Small intestine (tissue), 7 donors: ENCODE measurements at regions not wholly inside any gene's neighbourhood (a gene's known extent, or its start where the extent isn't known, plus 50 kb on each side); places are given as distances from the start of the nearest gene placed in this dataset.

Experiments used
- DNase-seq, 2 donors: peaks; one replicate each; pipeline versions ENCODE4 v3.0.0 to v3.0.0-alpha.2; 2013
- FAIRE-seq: peaks from 2 replicates; lab custom pipeline; 2012; peaks lifted over from hg19 to GRCh38; lab: Jason Lieb, UNC
- H3K27ac ChIP-seq, 3 donors: one replicate each; pipeline ENCODE4 v1.5.1; 2013; ENCODE audit warnings: low read length in 2 of 3, mild to moderate bottlenecking in 2 of 3, control low read depth in 1 of 3, inconsistent platforms in 1 of 3, low read depth in 1 of 3, moderate library complexity in 1 of 3
- H3K27me3 ChIP-seq, 3 donors: one replicate each; pipeline ENCODE4 v1.6.1; 2013; ENCODE audit warnings: low read length in 3 of 3, inconsistent platforms in 1 of 3; ENCODE audit not compliant: control insufficient read depth in 3 of 3, insufficient read depth in 3 of 3
- H3K36me3 ChIP-seq, 3 donors: one replicate each; pipeline ENCODE4 v1.6.1; 2013; ENCODE audit warnings: low read length in 3 of 3, inconsistent platforms in 1 of 3, low read depth in 1 of 3, mild to moderate bottlenecking in 1 of 3, moderate library complexity in 1 of 3; ENCODE audit not compliant: control insufficient read depth in 3 of 3, insufficient read depth in 2 of 3
- H3K4me1 ChIP-seq, 3 donors: one replicate each; pipeline ENCODE4 v1.6.1; 2013; ENCODE audit warnings: low read length in 2 of 3, inconsistent platforms in 1 of 3, low read depth in 1 of 3, mild to moderate bottlenecking in 1 of 3, moderate library complexity in 1 of 3; ENCODE audit not compliant: control insufficient read depth in 3 of 3, insufficient read depth in 2 of 3
- H3K4me3 ChIP-seq, 3 donors: one replicate each; pipeline ENCODE4 v1.5.1; 2013; ENCODE audit warnings: low read length in 3 of 3, control low read depth in 1 of 3, inconsistent platforms in 1 of 3, low read depth in 1 of 3, mild to moderate bottlenecking in 1 of 3, moderate library complexity in 1 of 3
- H3K9me3 ChIP-seq, 2 donors: one replicate each; pipeline ENCODE4 v1.6.1; 2013; ENCODE audit warnings: low read depth in 1 of 2, low read length in 1 of 2; ENCODE audit not compliant: control insufficient read depth in 2 of 2, insufficient read depth in 1 of 2
- WGBS, 3 donors: extraction: QIAGEN DNeasy Blood & Tissue Kit; methylation state at CpG; one replicate each; pipeline ENCODE4 v1.1.7; 2013; 5-methylcytosine and 5-hydroxymethylcytosine counted together
- donor health status: healthy with polysubstance abuse.
- donor health status: control.
- donor health status: control.
- donor health status: Bipolar disorder and iron deficiency.
- donor health status: healthy.

DNA sequence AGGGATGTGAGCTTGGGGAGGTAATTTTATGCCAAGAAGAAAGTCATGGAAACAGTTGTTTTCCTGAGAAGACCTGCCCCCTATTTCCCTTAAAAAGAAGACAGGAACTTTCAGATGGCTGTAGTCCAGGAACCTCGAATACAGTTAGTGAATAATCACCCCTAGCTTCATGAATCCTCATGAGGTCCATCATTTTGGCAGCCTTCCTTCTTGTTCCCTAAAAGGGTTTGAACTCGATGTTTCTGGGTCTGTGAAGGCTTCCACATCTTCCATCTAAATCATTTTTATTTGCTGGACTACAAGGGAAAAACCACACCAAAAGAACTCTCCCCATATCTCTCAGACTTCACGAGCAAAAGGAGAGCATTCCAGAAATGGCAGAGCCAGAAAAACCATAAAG lies 290.8 kb downstream of the SLC4A3 start:
- H3K27ac ChIP-seq = no peak overlapping the region
- H3K9me3 ChIP-seq = no peaks in the 10 kb centered on the region
- H3K36me3 ChIP-seq = no peaks in the 10 kb centered on the region
- no peak for DNase-seq
- no peak overlapping the region for H3K4me3 ChIP-seq
- FAIRE-seq = no peak
- H3K4me1 ChIP-seq = no peaks in the 10 kb centered on the region
- H3K27me3 ChIP-seq = peaks cover 0 to 3% (median 0%) of the 10 kb centered on the region in 3 donors
- WGBS, 3 donors = 51 to 68% (median 58%) methylated on average over 3 of the region's 3 CpGs

DNA sequence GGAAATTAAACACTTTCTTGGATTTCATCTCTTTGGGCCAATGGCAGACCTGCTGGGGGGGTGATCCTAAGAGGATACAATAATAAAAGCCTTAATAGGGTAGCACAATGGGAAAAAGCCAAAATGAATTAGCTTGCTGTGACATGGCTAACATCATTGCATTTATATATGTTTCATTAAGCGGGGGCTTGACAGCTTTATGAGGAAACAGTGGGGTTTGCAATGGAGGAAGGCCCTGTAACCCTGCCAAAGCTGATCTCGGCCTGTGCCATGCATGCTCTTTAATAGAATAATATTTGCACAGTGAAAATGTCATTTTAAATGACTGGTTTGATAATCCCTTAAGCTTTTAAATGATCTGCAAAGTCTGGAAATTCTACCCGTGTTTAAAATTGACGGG lies 291.5 kb downstream of the SLC4A3 start:
- H3K27me3 ChIP-seq = peaks cover 0 to 3% (median 0%) of the 10 kb centered on the region in 3 donors
- DNase-seq (no peak), FAIRE-seq (no peak)
- H3K9me3 ChIP-seq = no peaks in the 10 kb centered on the region
- no peaks in the 10 kb centered on the region for H3K36me3 ChIP-seq
- no peak overlapping the region for H3K4me3 ChIP-seq
- no peaks in the 10 kb centered on the region for H3K4me1 ChIP-seq
- 46 to 72% (median 57%) methylated on average over 4 of the region's 4 CpGs for WGBS, 3 donors
- no peak overlapping the region for H3K27ac ChIP-seq

DNA sequence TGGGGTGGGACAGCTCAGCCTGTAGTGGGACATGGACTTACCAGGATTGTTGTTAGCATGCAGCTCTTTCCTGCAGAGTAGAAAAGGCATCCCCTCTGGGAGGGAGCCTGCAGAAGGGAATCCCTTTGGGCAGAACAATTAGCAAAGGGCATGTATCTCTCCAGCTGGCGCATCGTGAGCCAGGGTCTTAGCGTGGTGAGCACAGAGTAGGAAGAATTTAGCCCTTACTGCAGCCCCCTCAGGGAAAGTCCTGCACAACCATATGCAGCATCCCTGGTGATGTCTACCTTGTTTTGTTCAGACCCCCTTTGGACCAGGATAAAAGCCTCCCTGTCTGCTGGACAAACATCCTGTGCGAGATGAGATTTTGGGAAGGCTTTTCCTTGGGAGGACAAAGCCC lies 292.1 kb downstream of the SLC4A3 start:
- H3K27me3 ChIP-seq = peaks cover 0 to 3% (median 0%) of the 10 kb centered on the region in 3 donors
- 80 to 86% (median 84%) methylated on average over 4 of the region's 4 CpGs for WGBS, 3 donors
- DNase-seq (no peak), FAIRE-seq (no peak)
- H3K9me3 ChIP-seq = no peaks in the 10 kb centered on the region
- no peaks in the 10 kb centered on the region for H3K4me1 ChIP-seq
- H3K27ac ChIP-seq = no peak overlapping the region
- no peaks in the 10 kb centered on the region for H3K36me3 ChIP-seq
- H3K4me3 ChIP-seq = no peak overlapping the region

DNA sequence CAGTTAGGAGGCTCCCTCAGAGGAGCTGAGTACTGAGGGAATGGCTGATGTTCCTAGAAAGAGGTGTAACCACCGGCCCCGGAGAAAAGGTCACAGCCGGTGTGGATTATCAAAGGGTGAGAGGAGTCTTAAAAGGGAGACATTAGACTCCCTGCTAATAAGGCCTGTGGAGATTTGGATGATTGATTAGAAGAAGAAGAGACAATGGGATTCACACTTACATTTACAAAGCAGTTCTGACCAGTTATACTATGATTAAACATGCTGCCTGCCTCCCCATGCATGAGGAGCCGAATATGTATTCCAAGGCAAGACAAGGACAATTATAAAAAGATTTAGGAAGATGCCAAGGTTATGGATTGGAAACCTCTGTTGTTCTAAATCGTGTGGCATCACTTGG lies 302.4 kb downstream of the SLC4A3 start:
- DNase-seq (no peak), FAIRE-seq (no peak)
- Histone ChIP-seq H3K4me1 (no peaks in the 10 kb centered on the region), H3K9me3 (no peaks in the 10 kb centered on the region), H3K27ac (no peak overlapping the region), H3K36me3 (no peaks in the 10 kb centered on the region), H3K27me3 (peaks cover 0 to 2% (median 0%) of the 10 kb centered on the region in 3 donors), H3K4me3 (no peak overlapping the region)
- WGBS, 3 donors = 61 to 77% (median 72%) methylated on average over 5 of the region's 5 CpGs

DNA sequence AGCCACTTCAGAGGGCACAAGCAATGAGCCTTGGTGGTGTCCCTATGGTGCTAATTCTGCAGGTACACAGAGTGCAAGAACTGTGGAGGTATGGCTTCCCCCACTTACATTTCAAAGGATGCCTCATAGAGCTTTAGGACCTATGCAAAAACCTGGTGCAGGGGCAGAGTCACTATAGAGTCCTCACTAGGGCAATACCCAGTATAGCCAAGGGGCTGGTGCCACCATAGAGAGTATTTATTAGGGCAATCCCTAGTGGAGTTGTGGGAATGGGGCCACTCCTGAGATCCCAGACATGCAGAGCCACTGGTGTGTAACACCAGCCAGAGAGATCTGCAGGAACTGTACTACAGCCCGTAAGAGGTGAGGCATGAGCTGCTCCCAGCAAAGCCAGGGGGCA lies 312.2 kb downstream of the SLC4A3 start:
- no peaks in the 10 kb centered on the region for H3K4me1 ChIP-seq
- no peak overlapping the region for H3K4me3 ChIP-seq
- no peaks in the 10 kb centered on the region for H3K36me3 ChIP-seq
- WGBS, 3 donors = 86 to 94% (median 86%) methylated on average over 1 of the region's 1 CpG
- DNase-seq (no peak), FAIRE-seq (no peak)
- no peaks in the 10 kb centered on the region for H3K9me3 ChIP-seq
- H3K27me3 ChIP-seq = no peaks in the 10 kb centered on the region
- H3K27ac ChIP-seq = no peak overlapping the region

DNA sequence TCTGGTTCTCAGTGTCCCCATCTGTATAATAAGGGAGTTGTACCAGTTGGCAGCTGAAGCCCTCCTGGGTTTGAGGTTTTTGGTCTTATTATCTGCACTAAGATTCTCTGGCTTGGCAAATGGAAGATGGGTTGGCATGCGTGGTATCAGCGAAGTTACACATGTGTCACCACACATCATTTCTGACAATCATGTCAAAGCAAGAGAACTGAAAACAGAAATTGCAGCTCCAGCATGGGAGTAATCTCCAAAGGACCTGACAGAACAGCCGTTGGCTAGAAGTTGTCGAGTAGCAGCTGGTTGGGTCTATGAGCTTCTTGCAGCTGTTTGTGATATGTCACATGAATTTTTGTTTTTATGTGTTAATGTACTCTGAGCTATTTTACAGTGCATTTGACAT lies 317.4 kb downstream of the SLC4A3 start:
- no peak overlapping the region for H3K27ac ChIP-seq
- DNase-seq (no peak), FAIRE-seq (no peak)
- no peaks in the 10 kb centered on the region for H3K36me3 ChIP-seq
- H3K4me3 ChIP-seq = no peak overlapping the region
- H3K9me3 ChIP-seq = no peaks in the 10 kb centered on the region
- no peaks in the 10 kb centered on the region for H3K4me1 ChIP-seq
- no peaks in the 10 kb centered on the region for H3K27me3 ChIP-seq
- 75 to 89% (median 89%) methylated on average over 4 of the region's 4 CpGs for WGBS, 3 donors

DNA sequence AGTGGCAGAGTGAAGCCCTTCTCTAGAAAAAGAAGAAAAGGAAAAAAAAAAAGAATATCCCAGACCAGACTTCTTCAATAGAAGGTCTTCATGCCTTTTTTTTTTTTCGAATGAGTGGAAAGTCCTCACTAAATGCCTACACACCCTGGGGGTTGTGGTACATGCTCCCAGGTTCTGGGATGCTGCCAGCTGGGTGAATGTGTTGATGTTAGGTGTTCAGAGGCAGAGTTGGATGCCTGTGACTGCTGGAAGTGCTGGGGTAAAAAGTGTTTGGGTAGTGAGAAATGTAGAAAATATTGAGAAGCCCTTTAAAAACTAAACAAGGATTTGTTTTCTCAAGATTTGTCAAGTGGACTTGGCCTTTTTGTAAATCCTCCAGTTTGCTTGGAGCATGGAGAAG lies 318.6 kb downstream of the SLC4A3 start:
- FAIRE-seq = no peak
- H3K27ac ChIP-seq = no peak overlapping the region
- 52 to 59% (median 58%) methylated on average over 1 of the region's 1 CpG for WGBS, 3 donors

DNA sequence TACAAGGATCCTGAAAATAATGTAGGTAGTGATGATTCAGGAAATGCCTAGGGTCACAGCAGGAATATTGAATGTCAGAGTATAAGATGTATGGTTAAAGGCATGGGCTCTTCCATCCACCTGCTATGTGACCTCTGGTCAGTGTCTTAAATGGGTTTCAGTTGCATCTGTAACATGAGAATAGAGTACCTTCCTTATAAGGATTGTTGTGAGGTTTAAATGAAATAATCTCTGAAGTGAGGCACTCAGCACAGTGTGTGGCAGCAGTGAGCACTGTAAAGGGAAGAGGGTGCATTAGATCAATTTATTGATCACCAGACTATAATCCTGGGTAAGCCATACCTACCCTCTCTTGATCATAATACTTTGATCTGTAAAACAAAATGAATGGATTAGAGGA lies 319.1 kb downstream of the SLC4A3 start:
- no peaks in the 10 kb centered on the region for H3K4me1 ChIP-seq
- no peaks in the 10 kb centered on the region for H3K36me3 ChIP-seq
- H3K27ac ChIP-seq = no peak overlapping the region
- DNase-seq (no peak), FAIRE-seq (no peak)
- H3K27me3 ChIP-seq = no peaks in the 10 kb centered on the region
- H3K4me3 ChIP-seq = no peak overlapping the region
- H3K9me3 ChIP-seq = no peaks in the 10 kb centered on the region

More for the DNA sequence above, 318.6 kb downstream of the SLC4A3 start:
- Histone ChIP-seq H3K36me3 (no peaks in the 10 kb centered on the region), H3K27me3 (no peaks in the 10 kb centered on the region), H3K9me3 (no peaks in the 10 kb centered on the region), H3K4me1 (no peaks in the 10 kb centered on the region), H3K4me3 (no peak overlapping the region)
- DNase-seq = no peak

DNA sequence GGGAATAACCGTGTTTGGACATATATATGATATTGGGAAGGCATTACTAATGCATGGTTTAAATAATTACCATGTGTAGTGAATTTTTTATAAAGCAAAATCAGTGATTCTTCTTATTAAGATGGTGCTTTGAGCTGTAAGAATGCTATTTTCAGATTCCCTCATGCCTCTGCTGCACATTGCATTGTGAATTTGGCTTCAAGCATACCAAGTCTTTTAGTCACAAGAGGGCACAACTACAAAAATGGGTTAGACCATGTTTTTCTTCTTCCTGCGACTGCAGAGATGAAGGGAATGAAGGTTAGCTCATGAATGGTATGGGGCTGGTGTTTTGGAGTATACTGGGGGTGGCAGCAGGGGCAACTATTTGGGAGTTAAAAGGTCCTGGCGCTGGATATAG lies 320.1 kb downstream of the SLC4A3 start:
- Histone ChIP-seq H3K9me3 (no peaks in the 10 kb centered on the region), H3K27ac (no peak overlapping the region), H3K27me3 (no peaks in the 10 kb centered on the region), H3K4me1 (no peaks in the 10 kb centered on the region), H3K4me3 (no peak overlapping the region), H3K36me3 (no peaks in the 10 kb centered on the region)
- 71 to 87% (median 82%) methylated on average over 3 of the region's 3 CpGs for WGBS, 3 donors
- DNase-seq (no peak), FAIRE-seq (no peak)
